IMR-90 (cell line): ENCODE measurements at regions not wholly inside any gene's neighbourhood (a gene's known extent, or its start where the extent isn't known, plus 50 kb on each side); places are given as distances from the start of the nearest gene placed in this dataset.
A peak's percentile ranks its signal among the peaks of the same experiment; 100 is the strongest.

Experiments
- ATAC-seq: fragments of 200-7000 bp; cut with Tn5 transposase; 2 replicates; pipeline ENCODE4 v1.9.1; 2020; ENCODE audit warnings: low read depth, mild to moderate bottlenecking, moderate library complexity
- BruUV-seq: library from RNA; stranded (reverse); fragments of 400-500 nt; replicated peaks from 2 replicates; lab custom pipeline; 2021; lab: Mats Ljungman, UMichigan
- CTCF ChIA-PET: fragments of 300-600 bp; formaldehyde crosslinking; extraction: SDS; loops from one replicate; lab custom pipeline; 2021; ENCODE audit warnings: antibody characterized with exemption; lab: Yijun Ruan, JAX
- POLR2A ChIA-PET: fragments of 300-600 bp; sonication (Branson Sonifier 250); formaldehyde crosslinking; loops from one replicate; lab custom pipeline; 2022; ENCODE audit warnings: antibody characterized with exemption; ENCODE audit not compliant: unreplicated experiment; lab: Charles Lee
- DNase-seq: peaks from one replicate; pipeline ENCODE4 v3.0.0; 2013
- H2AFZ ChIP-seq: replicated peaks from 2 replicates; pipeline ENCODE3; 2013; ENCODE audit warnings: low read length, mild to moderate bottlenecking; ENCODE audit not compliant: poor library complexity
- H2AK5ac ChIP-seq: 2 replicates; pipeline ENCODE4 v1.6.1; 2013; ENCODE audit warnings: low read depth, low read length, inconsistent platforms
- H2AK9ac ChIP-seq: replicated peaks from 2 replicates; pipeline ENCODE3; 2013; ENCODE audit warnings: mild to moderate bottlenecking, low read depth, low read length, moderate library complexity; ENCODE audit not compliant: poor library complexity
- H2BK120ac ChIP-seq: 2 replicates; pipeline ENCODE4 v1.6.1; 2013; ENCODE audit warnings: low read depth, low read length, inconsistent platforms
- H2BK15ac ChIP-seq: 3 replicates; pipeline ENCODE4 v1.6.1; 2013; ENCODE audit warnings: low read depth, low read length, inconsistent platforms
- H2BK20ac ChIP-seq: 2 replicates; pipeline ENCODE4 v1.6.1; 2013; ENCODE audit warnings: low read depth, mild to moderate bottlenecking, inconsistent platforms, low read length, moderate library complexity
- H2BK5ac ChIP-seq: 2 replicates; pipeline ENCODE4 v1.6.1; 2013; ENCODE audit warnings: mild to moderate bottlenecking, low read depth, low read length, inconsistent platforms; ENCODE audit not compliant: poor library complexity, severe bottlenecking
- H3K14ac ChIP-seq: replicated peaks from 2 replicates; pipeline ENCODE4 v1.6.1; 2013; ENCODE audit warnings: low read depth, low read length, inconsistent platforms
- H3K18ac ChIP-seq: 2 replicates; pipeline ENCODE4 v1.6.1; 2013; ENCODE audit warnings: low read depth, low read length, control low read depth
- H3K23ac ChIP-seq: 2 replicates; pipeline ENCODE4 v1.6.1; 2013; ENCODE audit warnings: low read depth, low read length, inconsistent platforms
- H3K27ac ChIP-seq: 2 replicates; pipeline ENCODE4 v1.5.1; 2013; ENCODE audit warnings: mild to moderate bottlenecking, control low read depth, low read length; ENCODE audit not compliant: insufficient read depth
- H3K27me3 ChIP-seq: 2 replicates; pipeline ENCODE4 v1.6.1; 2013; ENCODE audit warnings: low read length; ENCODE audit not compliant: control insufficient read depth, insufficient read depth
- H3K36me3 ChIP-seq: 2 replicates; pipeline ENCODE4 v1.6.1; 2013; ENCODE audit warnings: low read length, mixed read lengths; ENCODE audit not compliant: control insufficient read depth, insufficient read depth
- H3K4ac ChIP-seq: 2 replicates; pipeline ENCODE4 v1.6.1; 2013; ENCODE audit warnings: low read depth, low read length, inconsistent platforms
- H3K4me1 ChIP-seq: 2 replicates; pipeline ENCODE4 v1.6.1; 2013; ENCODE audit warnings: low read length, mixed read lengths; ENCODE audit not compliant: control insufficient read depth, insufficient read depth
- H3K4me2 ChIP-seq: 2 replicates; pipeline ENCODE4 v1.6.1; 2013; ENCODE audit warnings: low read depth, mild to moderate bottlenecking, control low read depth, low read length, moderate library complexity
- H3K4me3 ChIP-seq: 2 replicates; pipeline ENCODE4 v1.5.1; 2013; ENCODE audit warnings: low read depth, mild to moderate bottlenecking, control low read depth, low read length, moderate library complexity; ENCODE audit not compliant: insufficient read depth
- H3K56ac ChIP-seq: 2 replicates; pipeline ENCODE4 v1.6.1; 2013; ENCODE audit warnings: low read length, inconsistent platforms; ENCODE audit not compliant: insufficient read depth; ENCODE audit errors: extremely low read depth
- H3K79me1 ChIP-seq, 2 experiments: 2 replicates each; pipeline ENCODE4 v1.6.1; 2013; ENCODE audit warnings: low read length in 2 of 2, inconsistent platforms in 1 of 2, low read depth in 1 of 2
- H3K9ac ChIP-seq: 2 replicates; pipeline ENCODE4 v1.6.1; 2013; ENCODE audit warnings: low read depth, low read length, control low read depth
- H3K9me1 ChIP-seq: 2 replicates; pipeline ENCODE4 v1.6.1; 2013; ENCODE audit warnings: low read length, inconsistent platforms; ENCODE audit not compliant: insufficient read depth
- H3K9me3 ChIP-seq: 2 replicates; pipeline ENCODE4 v1.6.1; 2013; ENCODE audit warnings: low read length; ENCODE audit not compliant: control insufficient read depth, insufficient read depth
- H4K20me1 ChIP-seq: 2 replicates; pipeline ENCODE4 v1.6.1; 2013; ENCODE audit warnings: low read length, inconsistent platforms; ENCODE audit not compliant: insufficient read depth
- H4K5ac ChIP-seq: 2 replicates; pipeline ENCODE4 v1.6.1; 2013; ENCODE audit warnings: mild to moderate bottlenecking, low read depth, low read length, control low read depth
- H4K8ac ChIP-seq, 2 experiments: 2 replicates each; pipeline ENCODE4 v1.6.1; 2013; ENCODE audit warnings: low read depth in 2 of 2, low read length in 2 of 2, control low read depth in 1 of 2, inconsistent platforms in 1 of 2
- H4K91ac ChIP-seq: 2 replicates; pipeline ENCODE4 v1.6.1; 2013; ENCODE audit warnings: low read depth, low read length, inconsistent platforms; ENCODE audit not compliant: insufficient read depth
- BHLHE40 ChIP-seq: fragments of 150-350 bp; IDR thresholded peaks from 2 replicates; pipeline ENCODE4 v1.6.1; 2016; ENCODE audit warnings: mild to moderate bottlenecking, low read depth, low read length
- CEBPB ChIP-seq: IDR thresholded peaks from 2 replicates; pipeline ENCODE4 v1.6.1; 2012; ENCODE audit warnings: low read depth, low read length, improper control_type of control experiment
- CHD1 ChIP-seq: IDR thresholded peaks from 2 replicates; pipeline ENCODE4 v1.6.1; 2012; ENCODE audit warnings: low read depth, low read length, improper control_type of control experiment
- CTCF ChIP-seq: conservative IDR thresholded peaks from 2 replicates; pipeline ENCODE4 v1.5.1; 2012; ENCODE audit warnings: mild to moderate bottlenecking, low read depth, low read length, improper control_type of control experiment
- ELK1 ChIP-seq: fragments of 150-350 bp; IDR thresholded peaks from 2 replicates; pipeline ENCODE4 v1.6.1; 2016; ENCODE audit warnings: low read depth, mild to moderate bottlenecking, low read length, moderate library complexity, borderline replicate concordance
- FOS ChIP-seq: fragments of 150-350 bp; IDR thresholded peaks from 2 replicates; pipeline ENCODE4 v1.6.1; 2016; ENCODE audit warnings: low read depth, low read length
- MAFK ChIP-seq: IDR thresholded peaks from 2 replicates; pipeline ENCODE4 v1.6.1; 2012; ENCODE audit warnings: low read depth, low read length, improper control_type of control experiment
- MAZ ChIP-seq: IDR thresholded peaks from 2 replicates; pipeline ENCODE4 v1.6.1; 2012; ENCODE audit warnings: low read depth, mild to moderate bottlenecking, low read length, improper control_type of control experiment, moderate library complexity, borderline replicate concordance
- MXI1 ChIP-seq: IDR thresholded peaks from 2 replicates; pipeline ENCODE4 v1.6.1; 2012; ENCODE audit warnings: low read depth, mild to moderate bottlenecking, low read length, moderate library complexity, borderline replicate concordance
- NFE2L2 ChIP-seq: fragments of 150-350 bp; IDR thresholded peaks from 2 replicates; pipeline ENCODE4 v1.6.1; 2016; ENCODE audit warnings: low read depth, mild to moderate bottlenecking, low read length
- POLR2A ChIP-seq: IDR thresholded peaks from 2 replicates; pipeline ENCODE4 v1.6.1; 2012; ENCODE audit warnings: mild to moderate bottlenecking, low read depth, low read length
- RAD21 ChIP-seq: IDR thresholded peaks from 2 replicates; pipeline ENCODE4 v1.6.1; 2012; ENCODE audit warnings: low read length, improper control_type of control experiment
- RCOR1 ChIP-seq: IDR thresholded peaks from 2 replicates; pipeline ENCODE4 v1.6.1; 2012; ENCODE audit warnings: mild to moderate bottlenecking, low read length, improper control_type of control experiment; ENCODE audit not compliant: insufficient replicate concordance
- RFX5 ChIP-seq: IDR thresholded peaks from 2 replicates; pipeline ENCODE4 v1.8.0; 2012; ENCODE audit warnings: low read depth, mild to moderate bottlenecking, low read length, moderate library complexity
- SMC3 ChIP-seq: fragments of 150-350 bp; IDR thresholded peaks from 2 replicates; pipeline ENCODE4 v1.6.1; 2016; ENCODE audit warnings: low read depth, mild to moderate bottlenecking, antibody characterized with exemption, low read length, moderate library complexity
- USF2 ChIP-seq: fragments of 150-350 bp; IDR thresholded peaks from 2 replicates; pipeline ENCODE4 v1.6.1; 2017; ENCODE audit warnings: mild to moderate bottlenecking, antibody characterized with exemption, low read length, low read depth
- WGBS, 2 experiments: methylation state at CpG; one replicate each; pipeline versions ENCODE4 v1.1.5 to v1.1.7; 2013; ENCODE audit warnings: missing lambda C conversion rate in 2 of 2; ENCODE audit not compliant: insufficient read length in 1 of 2; ENCODE audit errors: extremely low coverage in 2 of 2; 5-methylcytosine and 5-hydroxymethylcytosine counted together
- dilution Hi-C: fragments of 300-500 bp; cut with HindIII; formaldehyde crosslinking; loops from one replicate; pipeline ENCODE4 v1.14.3; 2018; ENCODE audit warnings: low sequenced_read_pairs; ENCODE audit not compliant: unreplicated experiment
- in situ Hi-C: fragments of 300-500 bp; cut with MboI; formaldehyde crosslinking; loops from 3 replicates; pipeline ENCODE4 v1.14.3; 2019; ENCODE audit warnings: low sequenced_read_pairs, inconsistent platforms, mixed read lengths
- intact Hi-C: fragments of 100-400 bp; cut with micrococcal nuclease; formaldehyde crosslinking; loops from 2 replicates; pipeline ENCODE4 v1.10.0; 2022

- H3K4me1 ChIP-seq: peaks cover 22% of the 10 kb centered on the region
- ATAC-seq: 0 out of 2 replicates have a peak, but pooled peaks have one; percentile 1
- no peak overlapping the region for H3K9ac ChIP-seq
These were observed 144.6 kb downstream of the SNX19 start for GRCh38 chr11:130771708-130772107.

More at GRCh38 chr11:130771708-130772107, 144.6 kb downstream of the SNX19 start:
- Histone ChIP-seq H2AK5ac (peak overlapping the region; percentile 76), H4K20me1 (peaks cover 14% of the 10 kb centered on the region), H4K5ac (peak overlapping the region; percentile 32), H3K23ac (peak overlapping the region; percentile 57; the same call in 1 of the 2 replicates), H2BK20ac (peak overlapping the region; percentile 80), H2AFZ (peak overlapping the region; percentile 27), H3K4me3 (no peak overlapping the region), H3K56ac (no peak overlapping the region), H4K91ac (peak overlapping the region; percentile 71), H3K14ac (peak overlapping the region; percentile 28), H3K27ac (peak overlapping the region; percentile 77; the same call in 1 of the 2 replicates), H2BK120ac (peak overlapping the region; percentile 48), H2AK9ac (no peak overlapping the region), H3K9me3 (no peaks in the 10 kb centered on the region), H3K4ac (peak overlapping the region; percentile 75), H4K8ac (peak overlapping the region; percentile 19 to 30; a peak in 3 of 4 replicates), H3K79me1 (no peaks in the 10 kb centered on the region), H3K36me3 (no peaks in the 10 kb centered on the region), H2BK15ac (0 out of 3 replicates have a peak overlapping the region, but pooled peaks have one; percentile 37), H3K9me1 (peaks cover 27% of the 10 kb centered on the region), H3K4me2 (peak overlapping the region; percentile 18; the same call in 1 of the 2 replicates), H2BK5ac (peak overlapping the region; percentile 83), H3K27me3 (no peaks in the 10 kb centered on the region), H3K18ac (peak overlapping the region; percentile 78)
- intact Hi-C loops (loop anchor here (1.0 to 5.0 kb wide), 4 partner anchors 10 to 337 kb away; no protein-coding TSS in a partner anchor), in situ Hi-C loops (no loop called here), dilution Hi-C loops (no loop called here)
- DNase-seq: peak; percentile 46
- TF ChIP-seq CEBPB (no peak), NFE2L2 (no peak), CHD1 (no peak), MAZ (no peak), USF2 (no peak), FOS (no peak), RAD21 (no peak), POLR2A (no peak), MAFK (no peak), RCOR1 (no peak), BHLHE40 (no peak), SMC3 (no peak), MXI1 (no peak), RFX5 (no peak), CTCF (no peak), ELK1 (no peak)
- BruUV-seq: no TSS peak
- WGBS, 2 experiments: 83% methylated on average over 1 of the region's 7 CpGs; no CpG with 5 or more reads in 1 of the 2 experiments
- CTCF ChIA-PET: no interaction called here
- POLR2A ChIA-PET: no interaction called here
